HEK293 (cell line): ENCODE measurements at regions not wholly inside any gene's neighbourhood (a gene's known extent, or its start where the extent isn't known, plus 50 kb on each side); places are given as distances from the start of the nearest gene placed in this dataset.

Experiments
- CTCF ChIA-PET: fragments of 350-600 bp; formaldehyde crosslinking; extraction: SDS; loops from one replicate; lab custom pipeline; 2021; ENCODE audit warnings: antibody characterized with exemption; lab: Yijun Ruan, JAX
- POLR2A ChIA-PET: fragments of 300-600 bp; formaldehyde crosslinking; extraction: SDS; loops from one replicate; lab custom pipeline; 2020; ENCODE audit warnings: antibody characterized with exemption, inconsistent platforms; lab: Yijun Ruan, JAX
- H3K27ac ChIP-seq: fragments of 200-500 bp; sonication (Bioruptor generic); 2 replicates; pipeline ENCODE4 v1.5.1; 2014; ENCODE audit warnings: low read depth, low read length, control low read depth, inconsistent platforms; ENCODE audit errors: extremely low read depth
- H3K36me3 ChIP-seq, 2 experiments: fragments of 200-500 bp in 1 of 2; sonication (Bioruptor generic) in 1 of 2; 1 replicate in 1 of 2; 2 replicates in 1 of 2; pipeline ENCODE4 v1.5.1; 2014 to 2017; ENCODE audit warnings: inconsistent platforms in 2 of 2, low read length in 2 of 2; ENCODE audit not compliant: control insufficient read depth in 2 of 2, insufficient read depth in 1 of 2
- H3K4me1 ChIP-seq: fragments of 200-500 bp; sonication (Bioruptor generic); 2 replicates; pipeline ENCODE4 v1.5.1; 2014; ENCODE audit warnings: mild to moderate bottlenecking, low read length, inconsistent platforms; ENCODE audit not compliant: control insufficient read depth, insufficient read depth
- H3K4me3 ChIP-seq: 2 replicates; pipeline ENCODE4 v1.5.1; 2011; ENCODE audit warnings: low read depth, mild to moderate bottlenecking, control low read depth, low read length, moderate library complexity
- H3K9me3 ChIP-seq: fragments of 200-500 bp; sonication (Bioruptor generic); 2 replicates; pipeline ENCODE4 v1.5.1; 2014; ENCODE audit warnings: low read depth, low read length, inconsistent platforms; ENCODE audit not compliant: control insufficient read depth, insufficient read depth
- GLIS2 ChIP-seq: fragments of 450-650 bp; formaldehyde crosslinking; IDR thresholded peaks from 2 replicates; pipeline ENCODE4 v1.5.1; 2016; ENCODE audit warnings: missing biosample characterization, missing genetic modification characterization
- KLF17 ChIP-seq: fragments of 450-650 bp; formaldehyde crosslinking; IDR thresholded peaks from 2 replicates; pipeline ENCODE4 v1.5.1; 2016; ENCODE audit warnings: missing biosample characterization, missing genetic modification characterization
- MYNN ChIP-seq: fragments of 450-650 bp; formaldehyde crosslinking; IDR thresholded peaks from 2 replicates; pipeline ENCODE4 v1.5.1; 2016; ENCODE audit warnings: missing biosample characterization, missing genetic modification characterization, borderline replicate concordance
- MZF1 ChIP-seq: fragments of 450-650 bp; formaldehyde crosslinking; IDR thresholded peaks from 2 replicates; pipeline ENCODE4 v1.5.1; 2017; ENCODE audit warnings: missing biosample characterization, missing genetic modification characterization, borderline replicate concordance
- REST ChIP-seq: fragments of 450-650 bp; formaldehyde crosslinking; IDR thresholded peaks from 2 replicates; pipeline ENCODE4 v1.5.1; 2016; ENCODE audit warnings: missing biosample characterization, missing genetic modification characterization
- ZBTB17 ChIP-seq: fragments of 450-650 bp; formaldehyde crosslinking; IDR thresholded peaks from 2 replicates; pipeline ENCODE4 v1.5.1; 2016; ENCODE audit warnings: missing biosample characterization, missing genetic modification characterization
- ZBTB26 ChIP-seq: fragments of 450-650 bp; formaldehyde crosslinking; optimal IDR thresholded peaks from 2 replicates; pipeline ENCODE3; 2016; ENCODE audit warnings: missing biosample characterization, mild to moderate bottlenecking, missing genetic modification characterization
- ZFHX2 ChIP-seq: fragments of 450-650 bp; formaldehyde crosslinking; conservative IDR thresholded peaks from 2 replicates; pipeline ENCODE4 v1.5.1; 2016; ENCODE audit warnings: missing biosample characterization, missing genetic modification characterization
- ZNF169 ChIP-seq: fragments of 450-650 bp; formaldehyde crosslinking; IDR thresholded peaks from 2 replicates; pipeline ENCODE4 v1.5.1; 2016; ENCODE audit warnings: missing biosample characterization, missing genetic modification characterization
- ZNF2 ChIP-seq: fragments of 450-650 bp; formaldehyde crosslinking; IDR thresholded peaks from 2 replicates; pipeline ENCODE4 v1.5.1; 2016; ENCODE audit warnings: missing biosample characterization, missing genetic modification characterization
- ZNF202 ChIP-seq: fragments of 450-650 bp; formaldehyde crosslinking; IDR thresholded peaks from 2 replicates; pipeline ENCODE4 v1.5.1; 2016; ENCODE audit warnings: missing biosample characterization, missing genetic modification characterization, borderline replicate concordance
- ZNF23 ChIP-seq: fragments of 450-650 bp; formaldehyde crosslinking; IDR thresholded peaks from 2 replicates; pipeline ENCODE4 v1.5.1; 2016; ENCODE audit warnings: missing biosample characterization, missing genetic modification characterization, borderline replicate concordance
- ZNF280D ChIP-seq: fragments of 450-650 bp; formaldehyde crosslinking; IDR thresholded peaks from 2 replicates; pipeline ENCODE4 v1.5.1; 2016; ENCODE audit warnings: missing biosample characterization, missing genetic modification characterization
- ZNF335 ChIP-seq: fragments of 450-650 bp; formaldehyde crosslinking; conservative IDR thresholded peaks from 2 replicates; pipeline ENCODE4 v1.5.1; 2016; ENCODE audit warnings: missing biosample characterization, missing genetic modification characterization
- ZNF514 ChIP-seq: fragments of 450-650 bp; formaldehyde crosslinking; IDR thresholded peaks from 2 replicates; pipeline ENCODE4 v1.5.1; 2016; ENCODE audit warnings: missing biosample characterization, missing genetic modification characterization
- ZNF530 ChIP-seq: fragments of 450-650 bp; formaldehyde crosslinking; IDR thresholded peaks from 2 replicates; pipeline ENCODE4 v1.5.1; 2016; ENCODE audit warnings: low read depth, missing biosample characterization, missing genetic modification characterization
- ZNF561 ChIP-seq: fragments of 450-650 bp; IDR thresholded peaks from 2 replicates; pipeline ENCODE4 v1.5.1; 2018; ENCODE audit warnings: missing biosample characterization, missing genetic modification characterization, borderline replicate concordance
- ZNF660 ChIP-seq: fragments of 450-650 bp; IDR thresholded peaks from 2 replicates; pipeline ENCODE4 v1.5.1; 2018; ENCODE audit warnings: missing biosample characterization, mild to moderate bottlenecking, missing genetic modification characterization
- ZNF670 ChIP-seq: fragments of 450-650 bp; formaldehyde crosslinking; IDR thresholded peaks from 2 replicates; pipeline ENCODE4 v1.5.1; 2016; ENCODE audit warnings: missing biosample characterization, missing genetic modification characterization, low read depth
- ZNF747 ChIP-seq: fragments of 450-650 bp; formaldehyde crosslinking; IDR thresholded peaks from 2 replicates; pipeline ENCODE4 v1.5.1; 2016; ENCODE audit warnings: missing biosample characterization, missing genetic modification characterization
- ZNF830 ChIP-seq: fragments of 450-650 bp; IDR thresholded peaks from 2 replicates; pipeline ENCODE4 v1.5.0; 2018; ENCODE audit warnings: missing biosample characterization, missing genetic modification characterization, low read depth, mild to moderate bottlenecking, moderate library complexity
- ZSCAN16 ChIP-seq: fragments of 450-650 bp; formaldehyde crosslinking; IDR thresholded peaks from 2 replicates; pipeline ENCODE4 v1.5.1; 2016; ENCODE audit warnings: missing biosample characterization, missing genetic modification characterization
- ZSCAN4 ChIP-seq: fragments of 450-650 bp; formaldehyde crosslinking; IDR thresholded peaks from 2 replicates; pipeline ENCODE4 v1.5.1; 2017; ENCODE audit warnings: missing biosample characterization, missing genetic modification characterization

- TF ChIP-seq ZSCAN4 (tag by site-specific recombination) = no peak
- TF ChIP-seq MYNN (tag by site-specific recombination) = no peak
- TF ChIP-seq ZSCAN16 = no peak
Measured at GRCh38 chr6:169832247-169832948, 81.0 kb downstream of the ERMARD start (continued).

- H3K27ac ChIP-seq = no peak overlapping the region
- H3K36me3 ChIP-seq = no peaks in the 10 kb centered on the region
- H3K4me3 ChIP-seq = no peak overlapping the region
- CTCF ChIA-PET = interaction anchor here (0.6 to 4.5 kb wide), 84 partner anchors 9 to 1852 kb away, joined by 3 to 68 read pairs (median 4); no protein-coding TSS in a partner anchor
- H3K4me1 ChIP-seq = no peaks in the 10 kb centered on the region
- POLR2A ChIA-PET = no interaction called here
- H3K9me3 ChIP-seq = no peaks in the 10 kb centered on the region
- TF ChIP-seq ZBTB17 (peak; percentile 40; the same call in 1 of the 2 replicates), ZNF830 (no peak), GLIS2 (tag by site-specific recombination) (no peak), ZNF280D (tag by site-specific recombination) (no peak), ZNF23 (no peak), ZNF670 (tag by site-specific recombination) (no peak), ZBTB26 (tag by site-specific recombination) (peak; percentile 42), ZNF747 (no peak), ZNF514 (tag by site-specific recombination) (no peak), ZNF335 (0 out of 2 replicates have a peak, but pooled peaks have one; percentile 26), MZF1 (no peak), ZFHX2 (tag by site-specific recombination) (peak; percentile 27; the same call in 1 of the 2 replicates), ZNF660 (tag by site-specific recombination) (0 out of 2 replicates have a peak, but pooled peaks have one; percentile 26), ZNF202 (no peak), ZNF169 (tag by site-specific recombination) (no peak), REST (tag by site-specific recombination) (no peak), ZNF561 (tag by site-specific recombination) (no peak), ZNF2 (tag by site-specific recombination) (peak; percentile 81; the same call in 1 of the 2 replicates), ZNF530 (tag by site-specific recombination) (peak; percentile 99), KLF17 (tag by site-specific recombination) (peak; percentile 46; the same call in 1 of the 2 replicates)
Measured at GRCh38 chr6:169831450-169832246, 80.2 kb downstream of the ERMARD start.
